GM21786 (cell line): ENCODE measurements at regions not wholly inside any gene's neighbourhood (a gene's known extent, or its start where the extent isn't known, plus 50 kb on each side); places are given as distances from the start of the nearest gene placed in this dataset.

Experiments
- ATAC-seq: cut with Tn5 transposase; IDR thresholded peaks from one replicate; pipeline ENCODE4 v1.9.1; 2021; ENCODE audit not compliant: unreplicated experiment

GRCh38 chr2:120599656-120600055 lies 136.0 kb upstream of the GLI2 start:
- no peak for ATAC-seq

- ATAC-seq, result no peak
Measured at GRCh38 chr2:120600335-120600734, 135.3 kb upstream of the GLI2 start.

- ATAC-seq, result no peak
Measured at GRCh38 chr2:120600786-120601185, 134.9 kb upstream of the GLI2 start.

GRCh38 chr2:120601566-120601965 lies 134.1 kb upstream of the GLI2 start:
- no peak for ATAC-seq

- ATAC-seq, result no peak
Measured at GRCh38 chr2:120602251-120602650, 133.4 kb upstream of the GLI2 start.

GRCh38 chr2:120604767-120605166 lies 130.9 kb upstream of the GLI2 start:
- ATAC-seq, result no peak

GRCh38 chr2:120605231-120605935 lies 130.3 kb upstream of the GLI2 start:
- no peak for ATAC-seq

GRCh38 chr2:120606280-120606679 lies 129.4 kb upstream of the GLI2 start:
- ATAC-seq, result no peak

- ATAC-seq, result no peak
Measured at GRCh38 chr2:120606931-120607330, 128.7 kb upstream of the GLI2 start.

GRCh38 chr2:120607506-120607905 lies 128.2 kb upstream of the GLI2 start:
- ATAC-seq, result no peak

GRCh38 chr2:120607996-120608395 lies 127.7 kb upstream of the GLI2 start:
- no peak for ATAC-seq

GRCh38 chr2:120609826-120610395 lies 125.8 kb upstream of the GLI2 start:
- ATAC-seq, result no peak

GRCh38 chr2:120611016-120611415 lies 124.7 kb upstream of the GLI2 start:
- ATAC-seq, result no peak

- ATAC-seq, result no peak
Measured at GRCh38 chr2:120611961-120612360, 123.7 kb upstream of the GLI2 start.

- no peak for ATAC-seq
Measured at GRCh38 chr2:120612471-120612870, 123.2 kb upstream of the GLI2 start.

GRCh38 chr2:120612931-120613330 lies 122.7 kb upstream of the GLI2 start:
- no peak for ATAC-seq

GRCh38 chr2:120613742-120614571 lies 121.7 kb upstream of the GLI2 start:
- ATAC-seq, result no peak

GRCh38 chr2:120614901-120615300 lies 120.8 kb upstream of the GLI2 start:
- ATAC-seq, result no peak

GRCh38 chr2:120616261-120616660 lies 119.4 kb upstream of the GLI2 start:
- no peak for ATAC-seq

- ATAC-seq, result no peak
Measured at GRCh38 chr2:120617055-120617454, 118.6 kb upstream of the GLI2 start.

- ATAC-seq, result no peak
Measured at GRCh38 chr2:120618830-120619229, 116.8 kb upstream of the GLI2 start.

GRCh38 chr2:120619579-120619978 lies 116.1 kb upstream of the GLI2 start:
- no peak for ATAC-seq
